ENCODE measurements at regions not wholly inside any gene's neighbourhood (a gene's known extent, or its start where the extent isn't known, plus 50 kb on each side); places are given as distances from the start of the nearest gene placed in this dataset.

DNA sequence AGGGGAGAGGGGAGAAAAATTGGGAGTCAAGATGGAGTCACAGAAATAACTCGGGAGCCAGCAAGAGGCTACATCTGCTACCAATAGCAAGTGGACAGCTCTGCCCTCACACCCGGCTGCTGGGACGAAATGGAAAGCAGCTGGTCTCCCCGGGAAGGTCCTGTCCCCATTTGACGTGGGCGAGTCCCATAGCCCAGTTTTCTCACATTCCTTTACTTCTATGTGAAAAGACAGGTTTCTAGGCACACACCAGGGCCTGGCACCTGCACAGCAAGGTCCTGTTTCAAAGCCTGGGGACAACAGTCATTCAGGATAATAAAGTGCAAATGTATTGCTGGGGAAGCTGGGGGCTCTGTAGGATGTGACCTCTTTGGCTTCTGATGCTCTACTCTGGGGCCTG is 162.6 kb downstream of the OAT start:
- TF ChIP-seq, protein P1, sequence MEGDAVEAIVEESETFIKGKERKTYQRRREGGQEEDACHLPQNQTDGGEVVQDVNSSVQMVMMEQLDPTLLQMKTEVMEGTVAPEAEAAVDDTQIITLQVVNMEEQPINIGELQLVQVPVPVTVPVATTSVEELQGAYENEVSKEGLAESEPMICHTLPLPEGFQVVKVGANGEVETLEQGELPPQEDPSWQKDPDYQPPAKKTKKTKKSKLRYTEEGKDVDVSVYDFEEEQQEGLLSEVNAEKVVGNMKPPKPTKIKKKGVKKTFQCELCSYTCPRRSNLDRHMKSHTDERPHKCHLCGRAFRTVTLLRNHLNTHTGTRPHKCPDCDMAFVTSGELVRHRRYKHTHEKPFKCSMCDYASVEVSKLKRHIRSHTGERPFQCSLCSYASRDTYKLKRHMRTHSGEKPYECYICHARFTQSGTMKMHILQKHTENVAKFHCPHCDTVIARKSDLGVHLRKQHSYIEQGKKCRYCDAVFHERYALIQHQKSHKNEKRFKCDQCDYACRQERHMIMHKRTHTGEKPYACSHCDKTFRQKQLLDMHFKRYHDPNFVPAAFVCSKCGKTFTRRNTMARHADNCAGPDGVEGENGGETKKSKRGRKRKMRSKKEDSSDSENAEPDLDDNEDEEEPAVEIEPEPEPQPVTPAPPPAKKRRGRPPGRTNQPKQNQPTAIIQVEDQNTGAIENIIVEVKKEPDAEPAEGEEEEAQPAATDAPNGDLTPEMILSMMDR (IDR thresholded peaks at IDR 0.05), result no peak

DNA sequence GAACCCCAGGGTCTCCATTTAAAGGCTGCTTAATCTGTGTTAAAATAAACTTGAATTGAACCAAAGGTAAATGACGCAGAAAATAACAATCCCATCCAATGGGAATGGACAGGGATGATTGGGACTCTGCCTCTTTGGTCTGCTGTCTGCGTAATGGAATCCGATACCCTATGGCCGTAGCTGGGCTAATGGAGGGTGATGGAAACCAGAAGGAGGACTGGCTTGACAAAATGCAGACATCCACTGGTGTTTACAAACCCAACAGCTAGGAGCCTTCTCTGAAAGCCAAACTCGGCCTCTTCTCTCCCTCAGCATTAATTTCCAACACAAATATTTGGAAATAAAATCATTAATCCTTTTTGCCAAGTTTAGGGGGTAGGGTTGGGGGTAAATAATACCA is 162.2 kb upstream of the CHST15 start:
- TF ChIP-seq, protein P1 (IDR thresholded peaks at IDR 0.05), result no peak

DNA sequence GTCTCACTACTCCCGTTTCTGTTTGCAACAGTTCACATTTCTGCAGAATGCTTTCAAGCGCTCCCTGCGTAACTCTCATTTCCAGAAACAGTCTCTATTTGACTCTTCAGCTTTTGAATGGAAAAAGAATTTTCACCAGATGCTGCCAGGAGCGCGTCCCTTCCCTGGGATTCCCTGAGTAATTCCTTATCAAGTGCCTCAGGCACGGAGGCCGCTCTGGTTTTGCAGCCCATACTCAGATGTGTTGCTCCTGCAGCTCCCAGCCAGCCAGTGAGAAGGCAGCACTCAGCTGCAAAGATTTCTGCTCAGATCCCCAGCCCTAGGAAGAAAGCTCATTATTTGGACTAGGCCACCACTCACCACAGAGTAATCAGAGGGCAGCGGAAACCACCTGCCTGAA is 161.1 kb upstream of the CHST15 start:
- TF ChIP-seq, protein P1 (IDR thresholded peaks at IDR 0.05), result no peak

DNA sequence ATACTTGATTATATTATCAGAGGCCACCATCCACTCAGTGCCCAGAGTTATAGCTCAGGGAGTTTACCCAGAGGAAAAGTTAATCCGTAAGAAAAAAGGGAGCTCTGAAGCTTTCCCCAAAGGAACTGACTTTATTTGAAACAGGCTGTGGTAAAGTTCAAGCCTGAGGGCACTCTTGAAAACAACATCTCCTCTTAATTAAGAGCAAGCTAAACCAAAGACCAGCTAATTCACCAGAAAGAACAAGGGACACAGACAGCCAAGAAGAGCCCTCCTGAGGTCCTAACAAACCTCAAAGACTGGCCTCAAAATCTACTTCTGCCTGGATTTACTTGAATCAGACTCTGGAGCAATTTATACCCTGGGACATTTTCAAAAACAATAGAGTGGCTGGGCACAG is 159.6 kb upstream of the CHST15 start:
- TF ChIP-seq, protein P1 (IDR thresholded peaks at IDR 0.05), result no peak

DNA sequence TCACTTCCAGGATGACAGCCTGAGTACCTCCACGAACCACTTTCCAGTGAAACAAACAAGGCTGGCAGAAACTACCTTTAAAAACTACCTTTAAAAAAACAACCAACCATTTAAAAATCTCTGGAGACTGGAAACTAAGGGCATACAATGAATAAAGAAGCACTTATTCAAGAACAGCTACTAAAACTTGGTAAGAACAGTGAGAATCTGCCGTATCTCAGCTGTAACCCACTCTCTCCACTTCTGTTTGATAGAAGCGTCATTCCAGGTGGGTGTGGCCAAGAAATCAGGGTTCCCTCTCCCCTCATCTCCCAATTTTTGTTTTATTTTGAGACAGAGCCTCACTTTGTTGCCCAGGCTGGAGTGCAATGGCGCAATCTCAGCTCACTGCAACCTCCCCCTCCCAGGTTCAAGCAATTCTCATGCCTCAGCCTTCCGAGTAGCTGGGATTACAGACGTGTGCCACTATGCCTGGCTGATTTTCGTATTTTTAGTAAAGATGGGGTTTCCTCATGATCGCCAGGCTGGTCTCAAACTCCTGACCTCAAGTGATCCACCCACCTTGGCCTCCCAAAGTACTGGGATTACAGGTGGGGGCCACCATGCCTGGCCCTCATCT is 158.8 kb upstream of the CHST15 start:
- TF ChIP-seq, protein P1 (IDR thresholded peaks at IDR 0.05), result no peak

DNA sequence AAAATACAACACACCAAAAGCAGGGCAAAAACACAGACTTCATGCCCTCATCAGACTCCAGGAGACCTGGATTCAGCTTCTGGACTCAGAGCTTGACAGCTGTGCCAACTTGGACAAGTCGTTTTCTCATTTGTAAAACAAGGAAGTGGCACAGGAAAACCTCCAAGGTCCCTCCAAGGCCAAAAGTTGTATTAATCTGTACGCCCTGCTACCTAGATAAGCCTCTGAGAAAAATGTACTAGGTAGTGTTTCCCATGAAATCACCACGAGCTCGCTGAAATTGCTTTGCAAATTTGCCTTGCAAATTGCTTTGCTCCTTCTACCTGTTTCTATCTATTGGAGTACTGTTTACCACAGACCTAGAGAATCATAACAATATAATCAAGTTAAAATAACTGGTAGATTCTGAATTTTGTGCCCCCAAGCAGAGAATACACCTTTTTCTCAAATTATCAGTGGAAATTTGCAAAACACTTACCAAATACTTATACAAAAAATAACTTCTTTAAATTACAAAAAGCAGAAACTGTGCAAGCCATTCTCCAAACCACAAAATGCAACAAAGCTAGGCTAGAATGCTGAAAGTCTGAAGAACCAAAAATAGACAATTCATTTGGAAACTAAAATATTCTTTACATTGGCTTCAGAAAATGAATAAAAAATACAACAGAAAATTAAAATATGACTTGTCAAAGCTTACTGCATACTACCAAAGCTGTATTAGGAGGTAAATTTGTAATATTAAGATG is 158.1 kb upstream of the CHST15 start:
- TF ChIP-seq, protein P1 (IDR thresholded peaks at IDR 0.05), result no peak

DNA sequence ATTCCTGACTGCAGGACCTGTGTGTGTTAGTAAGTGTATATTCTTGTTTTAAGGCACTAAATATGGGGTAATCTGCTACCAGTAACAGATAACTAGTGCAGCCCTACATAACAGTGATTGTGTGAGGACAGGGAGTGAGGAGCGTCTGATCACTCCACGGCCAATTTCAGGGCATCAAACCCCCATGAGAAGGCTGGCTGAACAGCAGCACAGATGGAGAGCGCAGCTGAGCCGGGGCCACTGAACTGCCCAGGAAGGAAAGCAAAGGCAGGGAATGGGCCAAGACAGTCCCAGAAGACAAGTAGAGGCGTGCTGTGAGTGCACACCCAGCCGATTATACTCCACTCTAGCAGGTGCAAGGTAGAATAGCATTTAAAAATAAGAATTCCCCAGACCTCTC is 157.1 kb upstream of the CHST15 start:
- TF ChIP-seq, protein P1 (IDR thresholded peaks at IDR 0.05), result no peak
